Upper lobe of right lung (tissue), 1 donor: ENCODE measurements at regions not wholly inside any gene's neighbourhood (a gene's known extent, or its start where the extent isn't known, plus 50 kb on each side); places are given as distances from the start of the nearest gene placed in this dataset.

Source experiments
- ATAC-seq: fragments of 200-7000 bp; cut with Tn5 transposase; one replicate; pipeline ENCODE4 v1.9.1; 2020; ENCODE audit warnings: mild to moderate bottlenecking, moderate library complexity
- DNase-seq: peaks from one replicate; pipeline ENCODE4 v3.0.0-alpha.2; 2020
- H3K27ac ChIP-seq: fragments of 200-600 bp; one replicate; pipeline ENCODE4 v1.8.0; 2022
- H3K27me3 ChIP-seq: fragments of 200-600 bp; one replicate; pipeline ENCODE4 v1.8.0; 2022; ENCODE audit warnings: mild to moderate bottlenecking
- H3K36me3 ChIP-seq: fragments of 200-600 bp; one replicate; pipeline ENCODE4 v1.8.0; 2022
- H3K4me1 ChIP-seq: fragments of 200-600 bp; one replicate; pipeline ENCODE4 v1.8.0; 2022
- H3K4me3 ChIP-seq: fragments of 200-600 bp; one replicate; pipeline ENCODE4 v1.8.0; 2022; ENCODE audit warnings: mild to moderate bottlenecking
- H3K9me3 ChIP-seq: fragments of 200-600 bp; one replicate; pipeline ENCODE4 v1.8.0; 2022
- intact Hi-C: fragments of 100-400 bp; cut with DNase I; formaldehyde crosslinking; loops from one replicate; pipeline ENCODE4 v1.11.0; 2022
- TF ChIP-seq, protein P1 (sequence below): fragments of 200-600 bp; IDR thresholded peaks from one replicate; pipeline ENCODE4 v1.8.0; 2022; ENCODE audit warnings: antibody characterized with exemption
- donor health status: DM: no; HTN: yes; CAD: no; lungs with severe emphysema.

DNA sequence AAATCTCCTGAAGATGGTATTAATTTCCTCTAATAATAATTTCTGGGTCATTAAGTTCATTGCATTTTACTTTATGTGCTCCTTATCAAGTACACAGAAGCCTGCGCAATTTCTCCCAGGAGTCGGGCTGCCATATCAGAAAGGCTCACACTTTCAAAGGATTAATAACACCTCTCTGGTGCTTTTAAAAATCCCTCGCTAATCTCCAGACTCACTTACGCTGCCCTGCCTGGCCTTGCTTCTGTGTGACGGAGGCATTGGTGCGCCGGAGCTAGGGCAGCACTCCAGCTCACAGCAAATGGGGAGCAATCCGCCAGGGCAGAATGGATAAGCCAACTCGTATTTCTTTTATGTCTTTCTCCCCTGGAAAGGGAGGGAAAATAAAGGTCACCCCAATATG, 300.8 kb downstream of the EFNB2 start:
- Histone ChIP-seq H3K36me3 (no peaks in the 10 kb centered on the region), H3K9me3 (no peaks in the 10 kb centered on the region), H3K4me3 (no peak overlapping the region), H3K27me3 (no peaks in the 10 kb centered on the region), H3K27ac (no peak overlapping the region), H3K4me1 (no peaks in the 10 kb centered on the region)
- TF ChIP-seq, protein P1, sequence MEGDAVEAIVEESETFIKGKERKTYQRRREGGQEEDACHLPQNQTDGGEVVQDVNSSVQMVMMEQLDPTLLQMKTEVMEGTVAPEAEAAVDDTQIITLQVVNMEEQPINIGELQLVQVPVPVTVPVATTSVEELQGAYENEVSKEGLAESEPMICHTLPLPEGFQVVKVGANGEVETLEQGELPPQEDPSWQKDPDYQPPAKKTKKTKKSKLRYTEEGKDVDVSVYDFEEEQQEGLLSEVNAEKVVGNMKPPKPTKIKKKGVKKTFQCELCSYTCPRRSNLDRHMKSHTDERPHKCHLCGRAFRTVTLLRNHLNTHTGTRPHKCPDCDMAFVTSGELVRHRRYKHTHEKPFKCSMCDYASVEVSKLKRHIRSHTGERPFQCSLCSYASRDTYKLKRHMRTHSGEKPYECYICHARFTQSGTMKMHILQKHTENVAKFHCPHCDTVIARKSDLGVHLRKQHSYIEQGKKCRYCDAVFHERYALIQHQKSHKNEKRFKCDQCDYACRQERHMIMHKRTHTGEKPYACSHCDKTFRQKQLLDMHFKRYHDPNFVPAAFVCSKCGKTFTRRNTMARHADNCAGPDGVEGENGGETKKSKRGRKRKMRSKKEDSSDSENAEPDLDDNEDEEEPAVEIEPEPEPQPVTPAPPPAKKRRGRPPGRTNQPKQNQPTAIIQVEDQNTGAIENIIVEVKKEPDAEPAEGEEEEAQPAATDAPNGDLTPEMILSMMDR, result no peak
- DNase-seq (no peak), ATAC-seq (no peak)
- intact Hi-C loops, result no loop called here

DNA sequence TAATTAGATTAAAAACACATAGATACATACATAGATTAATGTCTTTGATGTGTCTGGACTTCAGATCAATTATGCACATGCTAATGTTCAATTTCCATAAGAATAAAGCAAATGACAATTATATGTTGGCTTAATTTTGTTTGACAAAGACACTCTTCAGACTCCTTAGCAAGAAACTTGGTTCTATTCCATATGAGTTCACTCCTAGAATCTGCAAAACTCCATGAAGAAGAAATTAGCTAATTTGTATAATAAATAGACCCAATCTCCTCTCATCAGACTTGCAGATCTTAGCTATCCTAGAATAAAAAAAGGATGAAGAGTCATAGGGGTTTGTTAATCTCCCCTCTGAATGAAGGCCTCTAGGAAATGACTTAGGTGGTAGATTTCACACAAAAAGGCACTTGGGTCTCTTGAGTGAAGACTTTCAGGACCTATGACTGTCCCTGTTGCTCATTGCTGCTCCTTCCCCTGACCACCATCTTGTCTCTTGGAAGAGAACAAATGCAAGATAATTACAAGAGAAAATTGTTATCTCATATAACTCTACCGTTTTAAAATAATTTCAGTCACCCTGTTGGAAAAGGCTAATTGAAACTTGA, 302.2 kb downstream of the EFNB2 start:
- no peaks in the 10 kb centered on the region for H3K4me1 ChIP-seq
- intact Hi-C loops, result no loop called here
- H3K36me3 ChIP-seq, result no peaks in the 10 kb centered on the region
- ATAC-seq (no peak), DNase-seq (no peak)
- TF ChIP-seq, protein P1, result no peak
- H3K4me3 ChIP-seq, result no peak overlapping the region
- H3K27ac ChIP-seq, result no peak overlapping the region
- H3K27me3 ChIP-seq, result no peaks in the 10 kb centered on the region
- H3K9me3 ChIP-seq, result no peaks in the 10 kb centered on the region

DNA sequence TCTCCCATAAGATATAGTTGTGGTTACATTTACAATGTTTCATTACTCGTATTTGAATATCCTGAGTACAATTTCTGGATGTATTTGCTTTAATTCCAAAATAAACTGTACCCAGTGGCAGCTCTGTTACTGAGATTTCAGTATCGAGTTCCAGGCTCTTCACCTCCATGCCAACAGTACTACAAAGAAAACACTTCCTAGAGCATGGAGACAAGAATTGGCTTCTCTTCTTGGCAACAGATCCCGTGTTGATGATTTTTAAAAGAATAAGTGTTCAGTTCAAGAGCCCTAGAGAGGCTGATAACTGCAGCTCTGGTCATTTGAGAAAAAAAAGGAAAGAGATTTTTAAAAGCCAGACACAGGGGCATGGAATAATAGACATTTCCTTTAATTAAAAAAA, 302.8 kb downstream of the EFNB2 start:
- Histone ChIP-seq H3K27me3 (no peaks in the 10 kb centered on the region), H3K9me3 (no peaks in the 10 kb centered on the region), H3K36me3 (no peaks in the 10 kb centered on the region), H3K4me1 (no peaks in the 10 kb centered on the region), H3K27ac (no peak overlapping the region), H3K4me3 (no peak overlapping the region)
- ATAC-seq (peak; percentile 73), DNase-seq (no peak)
- intact Hi-C loops, result no loop called here
- TF ChIP-seq, protein P1, result no peak

- Histone ChIP-seq H3K4me1 (no peaks in the 10 kb centered on the region), H3K27me3 (no peaks in the 10 kb centered on the region), H3K27ac (no peak overlapping the region), H3K4me3 (no peak overlapping the region), H3K9me3 (no peaks in the 10 kb centered on the region), H3K36me3 (no peaks in the 10 kb centered on the region)
- TF ChIP-seq, protein P1, result no peak
- ATAC-seq (no peak), DNase-seq (no peak)
- intact Hi-C loops, result no loop called here
Observed at GRCh38 chr13:106230450-106230849, 305.0 kb downstream of the EFNB2 start.

- no peak for ATAC-seq
- Histone ChIP-seq H3K27me3 (no peaks in the 10 kb centered on the region), H3K27ac (no peak overlapping the region), H3K4me3 (no peak overlapping the region), H3K4me1 (no peaks in the 10 kb centered on the region), H3K36me3 (no peaks in the 10 kb centered on the region), H3K9me3 (no peaks in the 10 kb centered on the region)
- no peak for DNase-seq
- TF ChIP-seq, protein P1, result no peak
- intact Hi-C loops, result no loop called here
Observed at GRCh38 chr13:106225126-106225525, 310.3 kb downstream of the EFNB2 start.

DNA sequence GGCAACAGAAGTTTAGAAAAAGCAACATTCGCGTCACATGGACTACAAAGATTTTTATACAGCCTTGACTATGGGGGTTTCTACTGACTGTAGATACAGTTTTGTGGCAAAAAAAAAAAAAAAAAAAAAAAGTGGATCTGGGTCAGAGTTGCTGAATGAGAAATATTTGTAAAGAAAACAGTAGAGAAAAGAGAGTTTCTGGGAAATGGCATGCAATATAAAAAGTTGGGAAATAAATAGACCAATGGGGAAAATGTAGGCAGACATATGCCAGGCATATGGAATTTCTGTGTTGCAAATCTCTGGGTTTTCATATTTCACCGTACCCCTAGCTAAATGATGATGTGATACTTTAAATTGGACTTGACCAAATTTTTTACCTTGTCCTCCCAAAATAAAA, 315.3 kb downstream of the EFNB2 start:
- TF ChIP-seq, protein P1, result no peak
- intact Hi-C loops, result no loop called here
- no peak overlapping the region for H3K4me3 ChIP-seq
- H3K36me3 ChIP-seq, result no peaks in the 10 kb centered on the region
- no peak for ATAC-seq
- H3K27me3 ChIP-seq, result no peaks in the 10 kb centered on the region
- no peaks in the 10 kb centered on the region for H3K4me1 ChIP-seq
- no peak for DNase-seq
- no peak overlapping the region for H3K27ac ChIP-seq
- H3K9me3 ChIP-seq, result no peaks in the 10 kb centered on the region
